ENCODE measurements at regions not wholly inside any gene's neighbourhood (a gene's known extent, or its start where the extent isn't known, plus 50 kb on each side); places are given as distances from the start of the nearest gene placed in this dataset.

DNA sequence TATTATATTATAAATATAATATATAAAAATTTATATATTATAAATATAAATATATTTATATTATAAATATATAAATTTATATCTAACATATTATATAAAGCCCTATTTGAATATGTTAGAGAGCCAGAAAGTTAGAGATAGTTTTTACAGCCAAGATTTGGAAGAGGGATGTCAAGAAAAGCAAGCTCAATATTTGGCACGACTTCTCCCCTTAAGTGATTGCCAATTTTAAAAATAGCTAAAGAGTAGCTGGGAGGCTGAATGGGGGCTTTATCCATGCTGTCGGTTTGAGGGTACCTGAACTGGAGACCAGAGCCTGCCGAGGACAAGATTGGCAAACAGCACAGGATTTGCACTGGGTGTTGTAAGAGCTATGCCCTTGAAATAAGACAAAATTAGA is 180.9 kb upstream of the GYPC start:
- H3K4me1 ChIP-seq (ENCODE audit: insufficient read depth, low read length, severe bottlenecking) = no peaks in the 10 kb centered on the region
- H2AFZ ChIP-seq (ENCODE audit: low read length) = no peak overlapping the region
- H3K27ac ChIP-seq (ENCODE audit: low read depth, low read length, poor library complexity, severe bottlenecking) = no peak overlapping the region
- H3K4me3 ChIP-seq (ENCODE audit: low read depth, low read length, poor library complexity, severe bottlenecking) = no peak overlapping the region
- no peak overlapping the region for H3K9ac ChIP-seq (ENCODE audit: low read length)
- no peaks in the 10 kb centered on the region for H4K20me1 ChIP-seq (ENCODE audit: insufficient read depth, low read length)
- no peaks in the 10 kb centered on the region for H3K36me3 ChIP-seq (ENCODE audit: insufficient read depth, low read length)
- no peaks in the 10 kb centered on the region for H3K9me2 ChIP-seq (ENCODE audit: low read depth, low read length)
- no peak overlapping the region for H3K4me2 ChIP-seq (ENCODE audit: low read length)
- no peaks in the 10 kb centered on the region for H3K79me2 ChIP-seq (ENCODE audit: insufficient read depth, low read length)
- no peaks in the 10 kb centered on the region for H3F3A ChIP-seq (ENCODE audit: insufficient read depth, low read length)
- no peaks in the 10 kb centered on the region for H3K9me3 ChIP-seq (ENCODE audit: low read length)
- TF ChIP-seq, protein P1, sequence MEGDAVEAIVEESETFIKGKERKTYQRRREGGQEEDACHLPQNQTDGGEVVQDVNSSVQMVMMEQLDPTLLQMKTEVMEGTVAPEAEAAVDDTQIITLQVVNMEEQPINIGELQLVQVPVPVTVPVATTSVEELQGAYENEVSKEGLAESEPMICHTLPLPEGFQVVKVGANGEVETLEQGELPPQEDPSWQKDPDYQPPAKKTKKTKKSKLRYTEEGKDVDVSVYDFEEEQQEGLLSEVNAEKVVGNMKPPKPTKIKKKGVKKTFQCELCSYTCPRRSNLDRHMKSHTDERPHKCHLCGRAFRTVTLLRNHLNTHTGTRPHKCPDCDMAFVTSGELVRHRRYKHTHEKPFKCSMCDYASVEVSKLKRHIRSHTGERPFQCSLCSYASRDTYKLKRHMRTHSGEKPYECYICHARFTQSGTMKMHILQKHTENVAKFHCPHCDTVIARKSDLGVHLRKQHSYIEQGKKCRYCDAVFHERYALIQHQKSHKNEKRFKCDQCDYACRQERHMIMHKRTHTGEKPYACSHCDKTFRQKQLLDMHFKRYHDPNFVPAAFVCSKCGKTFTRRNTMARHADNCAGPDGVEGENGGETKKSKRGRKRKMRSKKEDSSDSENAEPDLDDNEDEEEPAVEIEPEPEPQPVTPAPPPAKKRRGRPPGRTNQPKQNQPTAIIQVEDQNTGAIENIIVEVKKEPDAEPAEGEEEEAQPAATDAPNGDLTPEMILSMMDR (IDR thresholded peaks at IDR 0.05; ENCODE audit: low read length) = no peak
- TF ChIP-seq EZH2 (IDR thresholded peaks at IDR 0.05; ENCODE audit: borderline replicate concordance, low read length) = no peak
- no peaks in the 10 kb centered on the region for H3K27me3 ChIP-seq (ENCODE audit: insufficient read depth, low read length)

DNA sequence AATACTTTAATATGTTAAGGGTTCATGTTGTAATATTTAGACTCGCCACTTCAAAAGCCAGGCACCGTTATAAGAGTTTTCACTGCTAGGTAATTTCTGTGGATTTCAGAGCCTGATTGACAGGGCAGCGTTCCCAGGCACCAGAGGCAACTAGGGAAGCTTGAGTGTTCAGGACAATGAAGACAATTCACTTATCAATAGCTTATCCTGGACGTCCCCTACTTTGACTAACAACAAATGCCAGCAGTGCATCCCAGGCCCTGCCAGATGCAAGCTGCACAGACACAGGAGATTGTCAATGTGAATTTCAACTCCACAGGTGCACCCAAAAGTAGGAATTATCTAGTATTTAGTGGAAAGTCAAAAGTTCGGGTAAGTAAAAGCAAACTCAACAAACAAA is 179.3 kb upstream of the GYPC start:
- no peaks in the 10 kb centered on the region for H3K9me2 ChIP-seq (ENCODE audit: low read depth, low read length)
- H3K9ac ChIP-seq (ENCODE audit: low read length) = no peak overlapping the region
- no peak overlapping the region for H3K4me3 ChIP-seq (ENCODE audit: low read depth, low read length, poor library complexity, severe bottlenecking)
- H4K20me1 ChIP-seq (ENCODE audit: insufficient read depth, low read length) = no peaks in the 10 kb centered on the region
- no peaks in the 10 kb centered on the region for H3F3A ChIP-seq (ENCODE audit: insufficient read depth, low read length)
- no peaks in the 10 kb centered on the region for H3K36me3 ChIP-seq (ENCODE audit: insufficient read depth, low read length)
- no peaks in the 10 kb centered on the region for H3K4me1 ChIP-seq (ENCODE audit: insufficient read depth, low read length, severe bottlenecking)
- no peaks in the 10 kb centered on the region for H3K79me2 ChIP-seq (ENCODE audit: insufficient read depth, low read length)
- no peak overlapping the region for H2AFZ ChIP-seq (ENCODE audit: low read length)
- no peak for TF ChIP-seq EZH2 (IDR thresholded peaks at IDR 0.05; ENCODE audit: borderline replicate concordance, low read length)
- TF ChIP-seq, protein P1 (IDR thresholded peaks at IDR 0.05; ENCODE audit: low read length) = no peak
- H3K27ac ChIP-seq (ENCODE audit: low read depth, low read length, poor library complexity, severe bottlenecking) = no peak overlapping the region
- H3K9me3 ChIP-seq (ENCODE audit: low read length) = no peaks in the 10 kb centered on the region
- no peaks in the 10 kb centered on the region for H3K27me3 ChIP-seq (ENCODE audit: insufficient read depth, low read length)
- H3K4me2 ChIP-seq (ENCODE audit: low read length) = no peak overlapping the region

DNA sequence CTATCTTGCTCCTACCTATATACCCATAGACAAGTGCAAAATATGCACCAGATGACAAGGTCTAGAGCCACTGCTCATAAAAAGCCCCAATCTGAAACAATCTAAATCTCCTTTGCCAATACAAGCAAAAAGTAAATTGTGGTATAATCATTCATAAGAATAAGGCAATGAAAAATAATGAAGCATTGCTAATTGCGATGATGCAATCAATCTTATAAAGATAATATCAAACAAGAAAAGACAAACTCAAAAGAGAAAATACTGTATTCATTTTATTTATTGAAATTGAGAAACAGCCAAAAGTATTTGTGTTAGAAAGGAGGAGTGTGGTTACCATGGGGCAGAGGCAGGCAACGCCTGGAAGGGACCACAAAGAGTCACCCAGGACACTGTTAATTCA is 175.9 kb upstream of the GYPC start:
- no peak overlapping the region for H3K4me3 ChIP-seq (ENCODE audit: low read depth, low read length, poor library complexity, severe bottlenecking)
- H3F3A ChIP-seq (ENCODE audit: insufficient read depth, low read length) = no peaks in the 10 kb centered on the region
- H3K9me3 ChIP-seq (ENCODE audit: low read length) = no peaks in the 10 kb centered on the region
- H3K27ac ChIP-seq (ENCODE audit: low read depth, low read length, poor library complexity, severe bottlenecking) = no peak overlapping the region
- H3K9me2 ChIP-seq (ENCODE audit: low read depth, low read length) = no peaks in the 10 kb centered on the region
- TF ChIP-seq EZH2 (IDR thresholded peaks at IDR 0.05; ENCODE audit: borderline replicate concordance, low read length) = no peak
- TF ChIP-seq, protein P1 (IDR thresholded peaks at IDR 0.05; ENCODE audit: low read length) = no peak
- no peaks in the 10 kb centered on the region for H3K36me3 ChIP-seq (ENCODE audit: insufficient read depth, low read length)
- H3K4me2 ChIP-seq (ENCODE audit: low read length) = no peak overlapping the region
- H4K20me1 ChIP-seq (ENCODE audit: insufficient read depth, low read length) = no peaks in the 10 kb centered on the region
- H2AFZ ChIP-seq (ENCODE audit: low read length) = no peak overlapping the region
- no peaks in the 10 kb centered on the region for H3K79me2 ChIP-seq (ENCODE audit: insufficient read depth, low read length)
- H3K4me1 ChIP-seq (ENCODE audit: insufficient read depth, low read length, severe bottlenecking) = no peaks in the 10 kb centered on the region
- H3K9ac ChIP-seq (ENCODE audit: low read length) = no peak overlapping the region
- H3K27me3 ChIP-seq (ENCODE audit: insufficient read depth, low read length) = no peaks in the 10 kb centered on the region
